ENCODE measurements at regions not wholly inside any gene's neighbourhood (a gene's known extent, or its start where the extent isn't known, plus 50 kb on each side); places are given as distances from the start of the nearest gene placed in this dataset.
"Not testable (repeated sequence)": the region's sequence is repeated elsewhere in the genome, so short reads cannot be mapped to it uniquely, and the experiment has no call there.

GRCh38 chr1:5727191-5727590 lies 265.0 kb downstream of the NPHP4 start:
- ChIA-PET CTCF (no interaction called here), RAD21 (ENCODE audit: low non-redundant PET in 1 of 2, low total read pairs in 2 of 2, uncharacterized antibody in 2 of 2, unreplicated experiment in 2 of 2) (no interaction called here)
- peaks cover 17% of the 10 kb centered on the region for H3K27me3 ChIP-seq (ENCODE audit: insufficient read depth, low read length)

DNA sequence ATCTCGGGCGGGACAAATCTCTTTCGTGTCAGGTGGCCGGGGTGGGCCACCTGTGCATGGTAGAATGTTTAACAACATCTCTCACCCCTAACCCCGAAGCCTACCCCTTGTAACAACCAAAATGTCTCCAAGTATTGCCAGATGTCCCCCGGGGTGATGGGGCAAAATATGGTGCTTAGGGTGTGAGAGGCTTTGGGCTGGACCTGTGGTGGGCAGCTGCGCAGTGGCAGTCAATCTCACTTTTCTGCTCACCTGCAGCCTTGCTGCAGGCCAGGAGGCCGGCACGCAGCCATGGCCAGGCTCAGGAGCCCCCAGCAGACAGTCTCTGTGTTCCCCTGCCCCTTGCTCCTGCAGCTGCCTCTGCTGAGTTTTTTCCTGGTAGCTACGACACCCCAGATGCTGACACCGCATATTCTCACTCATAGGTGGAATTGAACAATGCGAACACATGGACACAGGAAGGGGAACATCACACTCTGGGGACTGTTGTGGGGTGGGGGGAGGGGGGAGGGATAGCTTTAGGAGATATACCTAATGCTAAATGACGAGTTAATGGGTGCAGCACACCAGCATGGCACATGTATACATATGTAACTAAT lies 265.5 kb downstream of the NPHP4 start:
- H3K9ac ChIP-seq (ENCODE audit: low read length); H3K9me3 ChIP-seq (ENCODE audit: control insufficient read depth in 1 of 2, insufficient read depth in 1 of 2, low read depth in 1 of 2, low read length in 2 of 2); H3K4me3 ChIP-seq (replicated peaks in 1 of 2; ENCODE audit: low read depth in 1 of 2, low read length in 2 of 2); intact Hi-C loops (cut with micrococcal nuclease); H3K4me2 ChIP-seq (ENCODE audit: low read length); RAD21 ChIA-PET (ENCODE audit: low non-redundant PET in 1 of 2, low total read pairs in 2 of 2, uncharacterized antibody in 2 of 2, unreplicated experiment in 2 of 2); H3K9me2 ChIP-seq (ENCODE audit: insufficient read depth); CTCF ChIA-PET; H3K79me2 ChIP-seq (ENCODE audit: insufficient read depth, low read length); H3K4me1 ChIP-seq (ENCODE audit: control insufficient read depth in 1 of 2, insufficient read depth in 2 of 2, low read length in 2 of 2); DNase-seq (ENCODE audit: low read depth, low spot score); H3K27ac ChIP-seq (ENCODE audit: low read depth, low read length); BruUV-seq (replicated peaks); H2AFZ ChIP-seq (ENCODE audit: low read depth, low read length, poor library complexity, severe bottlenecking); POLR2A ChIA-PET; H3K36me3 ChIP-seq (ENCODE audit: control insufficient read depth in 1 of 2, insufficient read depth in 2 of 2, low read length in 2 of 2); H4K20me1 ChIP-seq (ENCODE audit: insufficient read depth); ATAC-seq: not testable (repeated sequence)
- peaks cover 17% of the 10 kb centered on the region for H3K27me3 ChIP-seq (ENCODE audit: insufficient read depth, low read length)

More at GRCh38 chr1:5727191-5727590, 265.0 kb downstream of the NPHP4 start:
- no peak overlapping the region for H3K4me3 ChIP-seq (replicated peaks in 1 of 2; ENCODE audit: low read depth in 1 of 2, low read length in 2 of 2)
- H3K27ac ChIP-seq (ENCODE audit: low read depth, low read length): no peak overlapping the region
- ATAC-seq (no peak), DNase-seq (ENCODE audit: low read depth, low spot score) (no peak)
- no peak overlapping the region for H3K4me2 ChIP-seq (ENCODE audit: low read length)
- no peaks in the 10 kb centered on the region for H3K9me2 ChIP-seq (ENCODE audit: insufficient read depth)
- H3K79me2 ChIP-seq (ENCODE audit: insufficient read depth, low read length): no peaks in the 10 kb centered on the region
- intact Hi-C loops (cut with micrococcal nuclease): no loop called here
- H3K9me3 ChIP-seq (ENCODE audit: control insufficient read depth in 1 of 2, insufficient read depth in 1 of 2, low read depth in 1 of 2, low read length in 2 of 2): no peaks in the 10 kb centered on the region
- no peaks in the 10 kb centered on the region for H3K4me1 ChIP-seq (ENCODE audit: control insufficient read depth in 1 of 2, insufficient read depth in 2 of 2, low read length in 2 of 2)
- BruUV-seq (replicated peaks): no TSS peak
- no peaks in the 10 kb centered on the region for H3K36me3 ChIP-seq (ENCODE audit: control insufficient read depth in 1 of 2, insufficient read depth in 2 of 2, low read length in 2 of 2)
- H3K9ac ChIP-seq (ENCODE audit: low read length): no peak overlapping the region
- TF ChIP-seq POLR2AphosphoS5 (IDR thresholded peaks at IDR 0.05; ENCODE audit: low read depth, low read length) (no peak), TCF7L2 (IDR thresholded peaks at IDR 0.05; ENCODE audit: borderline replicate concordance, extremely low read depth, insufficient read depth, insufficient read length) (no peak), CBX3 (IDR thresholded peaks at IDR 0.05; ENCODE audit: low read depth) (no peak), YY1 (IDR thresholded peaks at IDR 0.05; ENCODE audit: extremely low read depth, insufficient replicate concordance, low read depth, low read length) (no peak), ELF1 (IDR thresholded peaks at IDR 0.05; ENCODE audit: borderline replicate concordance, low read depth) (no peak)
- POLR2A ChIA-PET: no interaction called here
- H4K20me1 ChIP-seq (ENCODE audit: insufficient read depth): no peaks in the 10 kb centered on the region
- no peak overlapping the region for H2AFZ ChIP-seq (ENCODE audit: low read depth, low read length, poor library complexity, severe bottlenecking)

Measured in HCT116 (cell line).